GM13977 (cell line): ENCODE measurements at regions not wholly inside any gene's neighbourhood (a gene's known extent, or its start where the extent isn't known, plus 50 kb on each side); places are given as distances from the start of the nearest gene placed in this dataset.

ENCODE experiments used
- DNase-seq: peaks from one replicate; pipeline ENCODE4 v3.0.0; 2012; ENCODE audit warnings: low spot score
- in situ Hi-C: fragments of 300-500 bp; cut with MboI; formaldehyde crosslinking; loops from one replicate; pipeline ENCODE4 v1.12.0; 2022; ENCODE audit warnings: low sequenced_read_pairs, low pct_unique_long_range_greater_than_20kb, mixed read lengths, inconsistent platforms; ENCODE audit not compliant: unreplicated experiment
- TF ChIP-seq, protein P1 (sequence below): IDR thresholded peaks from 2 replicates; pipeline ENCODE4 v1.5.1; 2012; ENCODE audit warnings: mild to moderate bottlenecking, control low read depth; ENCODE audit not compliant: insufficient read depth; ENCODE audit errors: extremely low read depth, missing control alignments

DNA sequence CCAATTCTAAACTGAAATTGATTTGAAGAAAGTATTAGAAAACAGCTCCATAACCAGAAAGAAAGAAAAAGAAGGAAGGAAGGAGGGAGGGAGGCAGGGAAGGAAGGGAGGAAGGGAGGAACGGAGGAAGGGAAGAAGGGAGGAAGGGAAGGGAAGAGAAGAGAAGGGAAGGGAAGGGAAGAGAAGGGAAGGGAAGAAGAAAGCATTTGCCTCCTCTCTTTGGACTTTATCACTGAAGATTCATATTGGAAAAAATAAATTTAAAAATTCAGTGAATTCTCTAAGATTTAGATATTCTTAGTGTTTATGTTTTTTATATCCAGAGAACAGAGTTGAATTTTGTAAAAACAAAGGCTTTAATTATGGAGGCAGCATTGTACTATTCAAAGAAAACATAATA, 68.5 kb upstream of the NXT1 start:
- DNase-seq = no peak
- TF ChIP-seq, protein P1, sequence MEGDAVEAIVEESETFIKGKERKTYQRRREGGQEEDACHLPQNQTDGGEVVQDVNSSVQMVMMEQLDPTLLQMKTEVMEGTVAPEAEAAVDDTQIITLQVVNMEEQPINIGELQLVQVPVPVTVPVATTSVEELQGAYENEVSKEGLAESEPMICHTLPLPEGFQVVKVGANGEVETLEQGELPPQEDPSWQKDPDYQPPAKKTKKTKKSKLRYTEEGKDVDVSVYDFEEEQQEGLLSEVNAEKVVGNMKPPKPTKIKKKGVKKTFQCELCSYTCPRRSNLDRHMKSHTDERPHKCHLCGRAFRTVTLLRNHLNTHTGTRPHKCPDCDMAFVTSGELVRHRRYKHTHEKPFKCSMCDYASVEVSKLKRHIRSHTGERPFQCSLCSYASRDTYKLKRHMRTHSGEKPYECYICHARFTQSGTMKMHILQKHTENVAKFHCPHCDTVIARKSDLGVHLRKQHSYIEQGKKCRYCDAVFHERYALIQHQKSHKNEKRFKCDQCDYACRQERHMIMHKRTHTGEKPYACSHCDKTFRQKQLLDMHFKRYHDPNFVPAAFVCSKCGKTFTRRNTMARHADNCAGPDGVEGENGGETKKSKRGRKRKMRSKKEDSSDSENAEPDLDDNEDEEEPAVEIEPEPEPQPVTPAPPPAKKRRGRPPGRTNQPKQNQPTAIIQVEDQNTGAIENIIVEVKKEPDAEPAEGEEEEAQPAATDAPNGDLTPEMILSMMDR = no peak
- in situ Hi-C loops = no loop called here

DNA sequence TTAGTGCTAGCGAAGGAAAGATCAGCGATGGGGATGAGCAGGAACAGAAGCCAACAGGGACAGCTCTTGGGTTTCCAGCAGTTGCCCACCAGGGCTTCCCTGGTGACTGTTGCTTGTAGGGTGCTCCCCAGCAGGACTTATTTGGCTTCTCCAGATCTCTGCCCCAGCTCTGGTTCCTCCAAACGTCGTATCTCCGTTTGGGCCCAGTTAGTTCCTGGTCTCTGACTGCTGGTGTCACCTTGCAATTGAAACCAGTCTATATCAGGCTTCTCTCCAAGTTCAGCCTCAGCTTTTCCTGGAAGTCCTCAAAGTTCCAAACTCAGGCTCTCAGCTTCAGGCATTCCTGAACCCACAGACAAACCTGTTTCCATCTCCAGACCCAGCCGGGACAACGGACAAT, 70.8 kb upstream of the NXT1 start:
- TF ChIP-seq, protein P1 = no peak
- in situ Hi-C loops = no loop called here
- no peak for DNase-seq

DNA sequence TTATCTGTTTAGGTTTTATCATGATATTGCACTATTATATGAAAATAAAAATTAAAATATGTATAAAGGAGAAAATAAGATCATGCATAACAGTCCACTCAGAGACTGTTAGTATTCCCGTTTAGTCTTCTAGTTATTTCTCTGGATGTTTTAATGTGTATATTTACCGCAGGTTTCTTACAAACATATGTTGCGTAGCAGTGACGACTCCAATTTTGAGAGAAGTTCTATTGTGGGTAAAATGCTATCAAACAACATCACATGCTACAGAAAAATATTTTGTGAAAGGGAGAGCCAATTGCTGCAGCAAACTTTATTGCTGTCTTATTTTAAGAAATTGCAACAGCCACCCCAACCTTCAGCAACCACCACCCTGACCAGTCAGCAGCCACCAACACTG, 72.4 kb upstream of the NXT1 start:
- in situ Hi-C loops = no loop called here
- DNase-seq = no peak
- TF ChIP-seq, protein P1 = no peak

DNA sequence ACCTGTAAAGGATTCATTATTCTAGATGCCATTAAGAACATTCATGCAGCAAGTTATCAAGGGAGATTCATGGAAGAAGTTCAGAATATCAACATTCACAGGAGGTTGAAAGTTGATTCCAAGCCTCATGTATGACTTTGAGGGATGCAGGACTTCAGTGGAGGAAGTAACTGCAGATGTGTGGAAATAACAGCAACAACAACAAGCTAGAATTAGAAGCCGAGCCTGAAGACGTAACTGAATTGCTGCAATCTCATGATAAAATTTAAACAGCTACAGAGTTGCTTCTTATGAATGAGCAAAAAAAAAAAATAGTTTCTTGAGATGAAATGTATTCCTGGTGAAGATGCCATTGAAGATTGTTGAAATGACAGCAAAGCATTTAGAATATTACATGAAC, 73.3 kb upstream of the NXT1 start:
- TF ChIP-seq, protein P1 = no peak
- no peak for DNase-seq
- in situ Hi-C loops = no loop called here

DNA sequence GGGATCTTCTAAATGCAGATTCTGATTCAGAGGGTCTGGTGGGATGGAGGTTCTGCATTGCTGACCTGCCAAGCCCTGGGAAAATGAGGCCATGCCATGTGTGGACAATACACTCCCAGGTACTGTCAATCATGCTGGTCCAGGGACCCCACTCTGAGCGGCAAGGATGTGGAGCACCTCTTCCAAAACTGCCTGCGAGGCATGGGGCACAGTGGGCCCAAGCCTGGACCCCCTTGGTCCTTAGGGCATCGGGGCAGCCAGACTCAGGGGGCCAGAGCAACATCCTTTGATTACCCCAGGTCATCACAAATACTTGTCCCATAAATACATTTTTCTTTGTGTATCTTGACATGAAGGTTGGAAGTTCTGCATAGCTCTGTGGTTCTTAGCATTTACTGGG, 76.8 kb upstream of the NXT1 start:
- no peak for DNase-seq
- in situ Hi-C loops = no loop called here
- TF ChIP-seq, protein P1 = no peak

DNA sequence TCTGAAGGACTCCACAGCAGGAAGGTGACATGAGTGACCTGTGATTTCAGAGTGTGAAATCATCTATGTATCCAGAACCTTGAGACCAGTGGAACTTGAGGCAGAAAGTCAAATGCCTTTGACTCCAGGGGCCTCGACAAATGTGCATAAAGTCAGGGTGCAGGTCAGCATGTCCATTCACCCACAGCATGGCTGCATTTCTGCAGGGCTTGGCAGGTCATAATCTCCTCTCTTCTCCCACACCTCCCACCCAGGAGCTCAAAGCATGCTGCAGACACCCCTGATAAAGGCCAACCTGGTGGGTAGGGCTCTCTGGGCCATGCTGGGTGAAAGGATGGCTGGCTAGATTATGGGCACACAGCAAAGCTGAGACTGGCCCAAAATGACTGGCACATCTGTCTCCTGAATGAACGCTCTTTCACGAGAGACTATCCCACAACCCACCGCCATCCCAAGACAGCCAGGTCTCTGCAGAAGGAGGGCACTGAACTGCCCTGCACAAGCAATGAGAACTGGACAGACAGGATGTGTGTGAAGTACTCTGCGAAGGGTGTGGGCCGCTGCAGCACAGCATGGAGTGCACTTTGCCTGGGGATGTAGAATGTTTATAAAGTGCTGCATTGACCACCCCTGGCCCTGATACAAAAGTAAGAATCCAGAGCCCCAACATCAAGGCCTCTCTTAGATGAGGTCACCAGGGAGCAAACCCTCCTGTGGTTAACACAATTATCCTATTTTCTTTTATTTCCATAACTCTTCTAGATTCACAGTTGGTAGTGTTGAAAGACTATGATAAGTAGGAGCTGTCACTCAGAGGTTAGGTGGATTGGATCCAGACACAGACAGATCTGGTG, 78.2 kb upstream of the NXT1 start:
- TF ChIP-seq, protein P1 = no peak
- DNase-seq = no peak
- in situ Hi-C loops = no loop called here

DNA sequence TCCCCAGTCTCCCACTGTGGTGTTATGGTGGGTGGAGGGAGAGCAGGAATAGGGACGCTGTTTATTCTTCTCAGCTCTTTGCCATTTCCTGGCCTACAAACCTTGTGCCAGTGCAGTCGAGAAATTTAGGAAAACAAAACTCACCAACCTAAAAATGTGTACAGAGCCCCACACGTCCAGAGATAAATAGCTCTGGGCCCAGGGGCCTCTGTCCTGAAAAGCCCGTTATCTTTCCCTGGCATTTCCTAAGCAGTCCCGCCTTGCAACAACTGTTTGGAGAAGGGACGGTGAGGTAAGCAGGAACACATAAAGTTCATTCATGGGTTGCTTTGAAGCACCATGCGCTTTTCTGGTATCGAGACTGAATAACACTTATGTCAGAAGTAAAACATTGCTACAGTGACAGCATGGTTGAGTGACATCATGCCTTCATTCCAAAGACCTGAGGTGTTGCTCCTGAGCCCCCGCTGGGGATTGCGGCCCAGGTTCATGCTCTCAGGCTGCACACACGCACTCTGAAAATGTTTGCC, 80.1 kb upstream of the NXT1 start:
- in situ Hi-C loops = no loop called here
- DNase-seq = no peak
- TF ChIP-seq, protein P1 = no peak
